Activated B cell treated with CpG ODN at 0.5 μM for 24 hours (primary cell): ENCODE measurements at regions not wholly inside any gene's neighbourhood (a gene's known extent, or its start where the extent isn't known, plus 50 kb on each side); places are given as distances from the start of the nearest gene placed in this dataset.

ENCODE experiments used
- ATAC-seq: fragments of 200-7000 bp; cut with Tn5 transposase; one replicate; pipeline ENCODE4 v1.10.0; 2021; ENCODE audit warnings: low read depth, mild to moderate bottlenecking, moderate library complexity
- CTCF ChIA-PET: fragments of 350-600 bp; sonication (Branson Sonifier 250); formaldehyde crosslinking; loops from one replicate; lab custom pipeline; 2021; ENCODE audit warnings: antibody characterized with exemption; lab: Charles Lee
- POLR2A ChIA-PET: fragments of 350-600 bp; sonication (Branson Sonifier 250); formaldehyde crosslinking; loops from one replicate; lab custom pipeline; 2021; ENCODE audit warnings: antibody characterized with exemption; lab: Charles Lee
- DNase-seq: peaks from one replicate; pipeline ENCODE4 v3.0.0; 2022
- H3K27ac Mint-ChIP-seq: one replicate; pipeline ENCODE4 v1.8.0; 2020; ENCODE audit warnings: mixed read lengths
- H3K27me3 Mint-ChIP-seq: one replicate; pipeline ENCODE4 v1.8.0; 2021; ENCODE audit warnings: mixed read lengths
- H3K36me3 Mint-ChIP-seq: one replicate; pipeline ENCODE4 v1.8.0; 2021; ENCODE audit warnings: low read depth, mixed read lengths
- H3K4me1 Mint-ChIP-seq: one replicate; pipeline ENCODE4 v1.8.0; 2021; ENCODE audit warnings: mixed read lengths
- H3K4me3 Mint-ChIP-seq: one replicate; pipeline ENCODE4 v1.8.0; 2020; ENCODE audit warnings: mild to moderate bottlenecking, mixed read lengths
- H3K9me3 Mint-ChIP-seq: one replicate; pipeline ENCODE4 v1.8.0; 2020; ENCODE audit warnings: mixed read lengths
- CTCF ChIP-seq: fragments of 200-600 bp; IDR thresholded peaks from one replicate; pipeline ENCODE4 v1.8.0; 2022; ENCODE audit warnings: antibody characterized with exemption, mild to moderate bottlenecking
- intact Hi-C: fragments of 100-400 bp; cut with micrococcal nuclease; formaldehyde crosslinking; loops from one replicate; pipeline ENCODE4 v1.15.1; 2024

- CTCF ChIA-PET: no interaction called here
- H3K36me3 Mint-ChIP-seq: no peaks in the 10 kb centered on the region
- no peak overlapping the region for H3K27ac Mint-ChIP-seq
- POLR2A ChIA-PET: no interaction called here
- DNase-seq (no peak), ATAC-seq (no peak)
- H3K27me3 Mint-ChIP-seq: no peaks in the 10 kb centered on the region
- intact Hi-C loops: loop anchor here (2.0 kb wide), 1 partner anchor 260 kb away; no protein-coding TSS in a partner anchor
- no peaks in the 10 kb centered on the region for H3K4me1 Mint-ChIP-seq
- H3K9me3 Mint-ChIP-seq: no peaks in the 10 kb centered on the region
- no peak overlapping the region for H3K4me3 Mint-ChIP-seq
- no peak for TF ChIP-seq CTCF
Observed at GRCh38 chr10:52568309-52568708, 204.3 kb downstream of the MBL2 start.

- ATAC-seq (no peak), DNase-seq (no peak)
- Mint-ChIP-seq H3K4me3 (no peak overlapping the region), H3K36me3 (no peaks in the 10 kb centered on the region), H3K27me3 (no peaks in the 10 kb centered on the region), H3K27ac (no peak overlapping the region), H3K4me1 (no peaks in the 10 kb centered on the region), H3K9me3 (no peaks in the 10 kb centered on the region)
- ChIA-PET POLR2A (no interaction called here), CTCF (no interaction called here)
- intact Hi-C loops: no loop called here
- no peak for TF ChIP-seq CTCF
Observed at GRCh38 chr10:52570490-52570889, 202.1 kb downstream of the MBL2 start.

GRCh38 chr10:52571018-52571417 is 201.6 kb downstream of the MBL2 start:
- intact Hi-C loops: no loop called here
- ChIA-PET CTCF (no interaction called here), POLR2A (no interaction called here)
- Mint-ChIP-seq H3K4me1 (no peaks in the 10 kb centered on the region), H3K27ac (no peak overlapping the region), H3K9me3 (no peaks in the 10 kb centered on the region), H3K36me3 (no peaks in the 10 kb centered on the region), H3K27me3 (no peaks in the 10 kb centered on the region), H3K4me3 (no peak overlapping the region)
- TF ChIP-seq CTCF: no peak
- DNase-seq: no peak
- no peak for ATAC-seq

GRCh38 chr10:52571516-52572182 is 200.9 kb downstream of the MBL2 start:
- no peaks in the 10 kb centered on the region for H3K4me1 Mint-ChIP-seq
- ATAC-seq: no peak
- no peak overlapping the region for H3K4me3 Mint-ChIP-seq
- no peaks in the 10 kb centered on the region for H3K27me3 Mint-ChIP-seq
- CTCF ChIA-PET: no interaction called here
- POLR2A ChIA-PET: interaction anchor here (0.7 kb wide), 1 partner anchor 185 kb away, joined by 4 read pairs; no protein-coding TSS in a partner anchor
- no peak overlapping the region for H3K27ac Mint-ChIP-seq
- no peak for TF ChIP-seq CTCF
- H3K36me3 Mint-ChIP-seq: no peaks in the 10 kb centered on the region
- intact Hi-C loops: no loop called here
- no peaks in the 10 kb centered on the region for H3K9me3 Mint-ChIP-seq
- DNase-seq: no peak

GRCh38 chr10:52573347-52573746 is 199.2 kb downstream of the MBL2 start:
- CTCF ChIA-PET: no interaction called here
- no peak overlapping the region for H3K4me3 Mint-ChIP-seq
- POLR2A ChIA-PET: no interaction called here
- ATAC-seq: no peak
- no peaks in the 10 kb centered on the region for H3K4me1 Mint-ChIP-seq
- DNase-seq: no peak
- H3K27ac Mint-ChIP-seq: no peak overlapping the region
- no peaks in the 10 kb centered on the region for H3K36me3 Mint-ChIP-seq
- no peak for TF ChIP-seq CTCF
- no peaks in the 10 kb centered on the region for H3K27me3 Mint-ChIP-seq
- intact Hi-C loops: no loop called here
- H3K9me3 Mint-ChIP-seq: no peaks in the 10 kb centered on the region
